ENCODE measurements at regions not wholly inside any gene's neighbourhood (a gene's known extent, or its start where the extent isn't known, plus 50 kb on each side); places are given as distances from the start of the nearest gene placed in this dataset.

DNA sequence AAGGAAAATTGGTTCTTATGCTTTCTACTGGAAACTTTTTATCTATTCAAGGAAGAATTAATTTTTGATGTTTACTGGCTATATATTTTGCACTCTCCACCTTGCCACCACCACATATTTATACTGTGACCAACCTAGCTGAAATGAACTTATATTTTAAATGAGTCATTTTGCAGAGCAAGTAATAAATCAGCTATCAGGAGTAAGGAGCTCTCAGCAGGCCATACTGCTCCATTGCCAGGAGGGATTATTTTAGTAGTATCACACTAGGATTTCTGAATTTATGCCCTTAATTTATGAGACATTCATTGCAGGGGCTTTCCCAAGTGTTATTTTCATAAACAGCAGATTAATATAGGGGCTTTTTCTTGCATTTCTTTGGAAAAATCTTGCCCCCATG is 125.8 kb upstream of the CYP1B1 start:
- no peak for TF ChIP-seq EZH2 (IDR thresholded peaks at IDR 0.05; ENCODE audit: insufficient read depth, poor library complexity, severe bottlenecking)
- no peak for TF ChIP-seq EZH2phosphoT487 (IDR thresholded peaks at IDR 0.05; ENCODE audit: insufficient read depth, low read depth)
